CD4-positive, alpha-beta memory T cell (primary cell): ENCODE measurements at regions not wholly inside any gene's neighbourhood (a gene's known extent, or its start where the extent isn't known, plus 50 kb on each side); places are given as distances from the start of the nearest gene placed in this dataset.

Source experiments
- CTCF ChIA-PET: fragments of 350-600 bp; sonication (Branson Sonifier 250); formaldehyde crosslinking; loops from one replicate; lab custom pipeline; 2021; ENCODE audit warnings: inconsistent platforms; ENCODE audit not compliant: partially characterized antibody; lab: Charles Lee
- POLR2A ChIA-PET: fragments of 350-600 bp; sonication (Branson Sonifier 250); formaldehyde crosslinking; loops from one replicate; lab custom pipeline; 2021; ENCODE audit not compliant: partially characterized antibody; lab: Charles Lee
- DNase-seq, 5 donors: peaks; one replicate each; pipeline versions ENCODE4 v3.0.0 to v3.0.0-alpha.2; 2020 to 2022; ENCODE audit warnings: mixed read lengths in 1 of 5
- H3K27ac ChIP-seq: one replicate; pipeline ENCODE4 v1.7.0; 2013; ENCODE audit warnings: low read depth, low read length
- H3K27me3 ChIP-seq: 2 replicates; pipeline ENCODE4 v1.7.0; 2013; ENCODE audit warnings: mild to moderate bottlenecking, low read length, moderate library complexity; ENCODE audit not compliant: insufficient read depth
- H3K36me3 ChIP-seq: 2 replicates; pipeline ENCODE4 v1.7.0; 2013; ENCODE audit warnings: mild to moderate bottlenecking, low read length, moderate library complexity; ENCODE audit not compliant: insufficient read depth
- H3K4me1 ChIP-seq: 2 replicates; pipeline ENCODE4 v1.7.0; 2013; ENCODE audit warnings: mild to moderate bottlenecking, low read length, moderate library complexity; ENCODE audit not compliant: insufficient read depth
- H3K4me3 ChIP-seq, 2 donors: one replicate each; pipeline ENCODE4 v1.7.0; 2013; ENCODE audit warnings: low read length in 2 of 2, mild to moderate bottlenecking in 1 of 2
- H3K9me3 ChIP-seq, 2 donors: one replicate each; pipeline ENCODE4 v1.7.0; 2013; ENCODE audit warnings: low read length in 2 of 2, control low read depth in 1 of 2; ENCODE audit not compliant: control insufficient read depth in 1 of 2
- H3K27ac Mint-ChIP-seq, 7 donors: one replicate each; pipeline ENCODE4 v1.8.0; 2020 to 2021; ENCODE audit warnings: mixed read lengths in 7 of 7, mild to moderate bottlenecking in 6 of 7, inconsistent platforms in 3 of 7, moderate library complexity in 3 of 7
- H3K27me3 Mint-ChIP-seq, 2 donors: one replicate each; pipeline ENCODE4 v1.8.0; 2020 to 2021; ENCODE audit warnings: mixed read lengths in 2 of 2
- H3K36me3 Mint-ChIP-seq, 2 donors: one replicate each; pipeline ENCODE4 v1.8.0; 2020 to 2021; ENCODE audit warnings: mixed read lengths in 2 of 2, inconsistent platforms in 1 of 2, mild to moderate bottlenecking in 1 of 2
- H3K4me1 Mint-ChIP-seq, 4 donors: one replicate each; pipeline ENCODE4 v1.8.0; 2020 to 2021; ENCODE audit warnings: mixed read lengths in 4 of 4, mild to moderate bottlenecking in 1 of 4
- H3K4me3 Mint-ChIP-seq, 8 donors: one replicate each; pipeline ENCODE4 v1.8.0; 2020 to 2021; ENCODE audit warnings: mixed read lengths in 8 of 8, mild to moderate bottlenecking in 7 of 8, moderate library complexity in 6 of 8, inconsistent platforms in 3 of 8
- H3K9me3 Mint-ChIP-seq, 8 donors: one replicate each; pipeline ENCODE4 v1.8.0; 2020 to 2021; ENCODE audit warnings: mixed read lengths in 8 of 8, mild to moderate bottlenecking in 5 of 8, inconsistent platforms in 3 of 8, moderate library complexity in 1 of 8
- intact Hi-C: fragments of 100-400 bp; cut with micrococcal nuclease; formaldehyde crosslinking; loops from one replicate; pipeline ENCODE4 v1.15.1; 2023

GRCh38 chr11:10379426-10379825, 74.6 kb downstream of the ADM start:
- Histone ChIP-seq H3K27me3 (no peaks in the 10 kb centered on the region), H3K4me3 (no peak overlapping the region), H3K4me1 (no peaks in the 10 kb centered on the region), H3K9me3 (no peaks in the 10 kb centered on the region), H3K36me3 (no peaks in the 10 kb centered on the region), H3K27ac (no peak overlapping the region)
- DNase-seq, result no peak
- Mint-ChIP-seq H3K36me3 (no peaks in the 10 kb centered on the region), H3K27me3 (peaks cover 7 to 19% of the 10 kb centered on the region in 2 donors), H3K4me3 (no peak overlapping the region), H3K9me3 (peaks cover 0 to 3% (median 0%) of the 10 kb centered on the region in 8 donors), H3K27ac (no peak overlapping the region), H3K4me1 (no peaks in the 10 kb centered on the region)
- CTCF ChIA-PET, result interaction anchor here (0.6 to 2.0 kb wide), 2 partner anchors 12 to 16 kb away, joined by 3 to 9 read pairs; no protein-coding TSS in a partner anchor
- POLR2A ChIA-PET, result no interaction called here
- intact Hi-C loops, result no loop called here

GRCh38 chr11:10379871-10380568, 75.0 kb upstream of the AMPD3 start:
- no peaks in the 10 kb centered on the region for H3K4me1 ChIP-seq
- Mint-ChIP-seq H3K36me3 (no peaks in the 10 kb centered on the region), H3K27me3 (peaks cover 7 to 19% of the 10 kb centered on the region in 2 donors), H3K4me1 (no peaks in the 10 kb centered on the region), H3K4me3 (no peak overlapping the region), H3K9me3 (peaks cover 0 to 6% (median 0%) of the 10 kb centered on the region in 8 donors), H3K27ac (no peak overlapping the region)
- POLR2A ChIA-PET, result no interaction called here
- no peak overlapping the region for H3K4me3 ChIP-seq
- no peak for DNase-seq
- CTCF ChIA-PET, result interaction anchor here (1.7 to 2.0 kb wide), 2 partner anchors 10 to 13 kb away, joined by 4 to 9 read pairs; no protein-coding TSS in a partner anchor
- intact Hi-C loops, result no loop called here
- no peak overlapping the region for H3K27ac ChIP-seq
- no peaks in the 10 kb centered on the region for H3K27me3 ChIP-seq
- no peaks in the 10 kb centered on the region for H3K36me3 ChIP-seq
- H3K9me3 ChIP-seq, result no peaks in the 10 kb centered on the region

DNA sequence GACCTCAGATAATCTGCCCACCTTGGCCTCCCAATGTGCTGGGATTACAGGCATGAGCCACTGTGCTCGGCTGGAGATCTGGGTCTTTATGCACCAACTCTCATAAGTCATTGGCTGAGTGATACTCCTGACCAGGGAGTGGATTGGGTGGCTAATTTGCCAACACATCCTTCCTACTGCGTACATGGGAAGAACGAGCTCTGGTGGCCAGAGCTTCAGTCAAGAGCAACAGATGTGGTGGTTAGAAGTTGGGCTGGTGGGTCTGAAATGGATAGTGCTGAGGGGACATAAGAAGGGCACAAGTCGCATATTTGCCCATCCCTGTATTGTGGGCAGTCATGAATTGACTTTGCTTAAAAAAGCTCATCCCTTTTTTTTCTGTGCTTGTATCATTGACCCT, 74.1 kb upstream of the AMPD3 start:
- peaks cover 0 to 6% (median 0%) of the 10 kb centered on the region in 8 donors for H3K9me3 Mint-ChIP-seq
- H3K4me3 Mint-ChIP-seq, result no peak overlapping the region
- H3K27ac Mint-ChIP-seq, result no peak overlapping the region
- H3K36me3 Mint-ChIP-seq, result no peaks in the 10 kb centered on the region
- Histone ChIP-seq H3K27me3 (no peaks in the 10 kb centered on the region), H3K27ac (no peak overlapping the region), H3K9me3 (no peaks in the 10 kb centered on the region), H3K36me3 (no peaks in the 10 kb centered on the region), H3K4me1 (no peaks in the 10 kb centered on the region), H3K4me3 (no peak overlapping the region)
- POLR2A ChIA-PET, result no interaction called here
- intact Hi-C loops, result no loop called here
- CTCF ChIA-PET, result interaction anchor here (1.7 kb wide), 1 partner anchor 11 kb away, joined by 4 read pairs; no protein-coding TSS in a partner anchor
- no peak for DNase-seq
- H3K27me3 Mint-ChIP-seq, result peaks cover 8 to 19% of the 10 kb centered on the region in 2 donors
- no peaks in the 10 kb centered on the region for H3K4me1 Mint-ChIP-seq

GRCh38 chr11:10381736-10382135, 73.3 kb upstream of the AMPD3 start:
- Mint-ChIP-seq H3K4me1 (no peaks in the 10 kb centered on the region), H3K27ac (no peak overlapping the region), H3K4me3 (no peak overlapping the region), H3K27me3 (peaks cover 14 to 25% of the 10 kb centered on the region in 2 donors), H3K36me3 (no peaks in the 10 kb centered on the region), H3K9me3 (peaks cover 0 to 6% (median 0%) of the 10 kb centered on the region in 8 donors)
- no peaks in the 10 kb centered on the region for H3K36me3 ChIP-seq
- CTCF ChIA-PET, result no interaction called here
- no peak for DNase-seq
- no peak overlapping the region for H3K27ac ChIP-seq
- H3K9me3 ChIP-seq, result no peaks in the 10 kb centered on the region
- POLR2A ChIA-PET, result no interaction called here
- no peaks in the 10 kb centered on the region for H3K27me3 ChIP-seq
- intact Hi-C loops, result no loop called here
- H3K4me1 ChIP-seq, result no peaks in the 10 kb centered on the region
- H3K4me3 ChIP-seq, result no peak overlapping the region

GRCh38 chr11:10382518-10382917, 72.5 kb upstream of the AMPD3 start:
- peaks cover 20 to 31% of the 10 kb centered on the region in 2 donors for H3K27me3 Mint-ChIP-seq
- no peak overlapping the region for H3K27ac ChIP-seq
- H3K9me3 Mint-ChIP-seq, result peaks cover 0 to 6% (median 0%) of the 10 kb centered on the region in 8 donors
- no peaks in the 10 kb centered on the region for H3K4me1 Mint-ChIP-seq
- no peak overlapping the region for H3K4me3 Mint-ChIP-seq
- no peak for DNase-seq
- intact Hi-C loops, result no loop called here
- H3K9me3 ChIP-seq, result no peaks in the 10 kb centered on the region
- no peaks in the 10 kb centered on the region for H3K36me3 ChIP-seq
- POLR2A ChIA-PET, result no interaction called here
- CTCF ChIA-PET, result no interaction called here
- H3K27ac Mint-ChIP-seq, result no peak overlapping the region
- no peaks in the 10 kb centered on the region for H3K27me3 ChIP-seq
- no peaks in the 10 kb centered on the region for H3K4me1 ChIP-seq
- no peaks in the 10 kb centered on the region for H3K36me3 Mint-ChIP-seq
- no peak overlapping the region for H3K4me3 ChIP-seq

DNA sequence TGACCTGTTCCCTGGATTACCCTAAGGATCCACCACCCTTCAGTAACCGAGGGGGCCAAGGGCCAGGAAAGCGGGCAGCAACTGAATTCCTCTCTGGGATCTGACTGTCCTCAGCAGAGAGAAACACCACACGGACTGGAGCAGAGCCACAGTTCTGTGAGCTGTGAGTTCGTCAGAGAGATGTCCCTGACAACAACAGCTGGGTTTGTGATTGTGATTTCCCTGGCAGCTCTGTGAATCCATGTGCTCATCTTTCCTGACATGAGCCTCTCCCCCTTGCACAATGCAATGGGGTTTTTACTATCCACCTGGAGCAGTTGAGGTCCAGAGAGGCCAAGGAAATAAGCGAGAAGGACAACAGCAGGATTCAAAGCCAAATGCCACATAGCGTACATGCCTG, 69.4 kb upstream of the AMPD3 start:
- intact Hi-C loops, result no loop called here
- DNase-seq, result no peak
- POLR2A ChIA-PET, result no interaction called here
- Histone ChIP-seq H3K27ac (no peak overlapping the region), H3K9me3 (no peaks in the 10 kb centered on the region), H3K36me3 (no peaks in the 10 kb centered on the region), H3K27me3 (no peaks in the 10 kb centered on the region), H3K4me1 (no peaks in the 10 kb centered on the region), H3K4me3 (no peak overlapping the region)
- CTCF ChIA-PET, result no interaction called here
- Mint-ChIP-seq H3K4me3 (no peak overlapping the region), H3K4me1 (no peaks in the 10 kb centered on the region), H3K27me3 (peaks cover 28 to 36% of the 10 kb centered on the region in 2 donors), H3K36me3 (no peaks in the 10 kb centered on the region), H3K27ac (no peak overlapping the region), H3K9me3 (peaks cover 0 to 4% (median 0%) of the 10 kb centered on the region in 8 donors)

GRCh38 chr11:10386361-10386760, 68.7 kb upstream of the AMPD3 start:
- peaks cover 0 to 4% (median 0%) of the 10 kb centered on the region in 8 donors for H3K9me3 Mint-ChIP-seq
- no peaks in the 10 kb centered on the region for H3K4me1 Mint-ChIP-seq
- CTCF ChIA-PET, result no interaction called here
- no peak for DNase-seq
- no peaks in the 10 kb centered on the region for H3K36me3 ChIP-seq
- H3K4me3 Mint-ChIP-seq, result no peak overlapping the region
- H3K27ac Mint-ChIP-seq, result no peak overlapping the region
- no peaks in the 10 kb centered on the region for H3K27me3 ChIP-seq
- no peaks in the 10 kb centered on the region for H3K9me3 ChIP-seq
- H3K27ac ChIP-seq, result no peak overlapping the region
- H3K4me3 ChIP-seq, result no peak overlapping the region
- H3K27me3 Mint-ChIP-seq, result peaks cover 30 to 41% of the 10 kb centered on the region in 2 donors
- POLR2A ChIA-PET, result no interaction called here
- intact Hi-C loops, result no loop called here
- H3K4me1 ChIP-seq, result no peaks in the 10 kb centered on the region
- no peaks in the 10 kb centered on the region for H3K36me3 Mint-ChIP-seq
